Lower leg skin (tissue), 4 donors: ENCODE measurements at regions not wholly inside any gene's neighbourhood (a gene's known extent, or its start where the extent isn't known, plus 50 kb on each side); places are given as distances from the start of the nearest gene placed in this dataset.

Source experiments
- DNase-seq, 2 donors: peaks; one replicate each; pipeline ENCODE4 v3.0.0-alpha.2; 2019; ENCODE audit warnings: low spot score in 2 of 2
- H3K4me3 ChIP-seq: fragments of 200-600 bp; sonication (generic); 2 replicates; pipeline ENCODE4 v1.5.1; 2017; ENCODE audit warnings: mild to moderate bottlenecking, low read depth; ENCODE audit not compliant: poor library complexity, severe bottlenecking
- CTCF ChIP-seq, 3 donors: fragments of 450-650 bp; IDR thresholded peaks; one replicate each; pipeline ENCODE4 v1.5.1; 2016; ENCODE audit warnings: antibody characterized with exemption in 3 of 3, mild to moderate bottlenecking in 3 of 3, moderate library complexity in 2 of 3
- POLR2A ChIP-seq, 2 donors: fragments of 450-650 bp; IDR thresholded peaks; one replicate each; pipeline ENCODE4 v1.6.1; 2016 to 2017; ENCODE audit warnings: antibody characterized with exemption in 2 of 2, mild to moderate bottlenecking in 1 of 2, moderate library complexity in 1 of 2
- WGBS, 2 donors: methylation state at CpG; one replicate each; pipeline ENCODE4 v1.1.5; 2018; 5-methylcytosine and 5-hydroxymethylcytosine counted together
- intact Hi-C: fragments of 100-400 bp; cut with DNase I; formaldehyde crosslinking; loops from one replicate; pipeline ENCODE4 v1.15.0; 2023; ENCODE audit warnings: low total_unique reads

GRCh38 chr6:5937936-5938706, 68.6 kb downstream of the NRN1 start:
- intact Hi-C loops = no loop called here
- no peak for DNase-seq
- 73 to 77% methylated on average over 19 of the region's 19 CpGs for WGBS, 2 donors
- TF ChIP-seq POLR2A (IDR thresholded peaks at IDR 0.05) = no peak
- no peak for TF ChIP-seq CTCF (IDR thresholded peaks at IDR 0.05)
- no peak overlapping the region for H3K4me3 ChIP-seq

- 42 to 53% methylated on average over 14 of the region's 14 CpGs for WGBS, 2 donors
- intact Hi-C loops = no loop called here
- no peak overlapping the region for H3K4me3 ChIP-seq
- TF ChIP-seq POLR2A (IDR thresholded peaks at IDR 0.05) (no peak), CTCF (IDR thresholded peaks at IDR 0.05) (no peak)
- no peak for DNase-seq
Observed at GRCh38 chr6:5937169-5937909, 69.4 kb downstream of the NRN1 start.

- intact Hi-C loops = no loop called here
- DNase-seq = no peak
- 44 to 49% methylated on average over 8 of the region's 8 CpGs for WGBS, 2 donors
- no peak overlapping the region for H3K4me3 ChIP-seq
- no peak for TF ChIP-seq POLR2A (IDR thresholded peaks at IDR 0.05)
- TF ChIP-seq CTCF (IDR thresholded peaks at IDR 0.05) = no peak
Observed at GRCh38 chr6:5936631-5937030, 70.1 kb downstream of the NRN1 start.

GRCh38 chr6:5936140-5936539, 70.6 kb downstream of the NRN1 start:
- no peak for TF ChIP-seq CTCF (IDR thresholded peaks at IDR 0.05)
- no peak for TF ChIP-seq POLR2A (IDR thresholded peaks at IDR 0.05)
- intact Hi-C loops = no loop called here
- 54 to 60% methylated on average over 2 of the region's 2 CpGs for WGBS, 2 donors
- DNase-seq = no peak
- H3K4me3 ChIP-seq = no peak overlapping the region

- no peak overlapping the region for H3K4me3 ChIP-seq
- intact Hi-C loops = no loop called here
- DNase-seq = no peak
- no peak for TF ChIP-seq CTCF (IDR thresholded peaks at IDR 0.05)
- TF ChIP-seq POLR2A (IDR thresholded peaks at IDR 0.05) = no peak
- WGBS, 2 donors = 55 to 63% methylated on average over 2 of the region's 2 CpGs
Observed at GRCh38 chr6:5930968-5931367, 75.8 kb downstream of the NRN1 start.
